Fibroblast of the aortic adventitia (primary cell): ENCODE measurements at regions not wholly inside any gene's neighbourhood (a gene's known extent, or its start where the extent isn't known, plus 50 kb on each side); places are given as distances from the start of the nearest gene placed in this dataset.

Source experiments
- DNase-seq: peaks from one replicate; pipeline ENCODE4 v3.0.0-alpha.2; 2010; ENCODE audit warnings: low read depth
- H3K4me3 ChIP-seq: 2 replicates; pipeline ENCODE4 v1.5.1; 2011; ENCODE audit warnings: low read depth, mild to moderate bottlenecking, control low read depth, low read length, moderate library complexity
- CTCF ChIP-seq: IDR thresholded peaks from 2 replicates; pipeline ENCODE4 v1.5.1; 2011; ENCODE audit warnings: mild to moderate bottlenecking, low read length, control low read depth, inconsistent platforms; ENCODE audit not compliant: insufficient read depth

GRCh38 chr11:26105762-26106423 lies 226.0 kb upstream of the ANO3 start:
- DNase-seq, result no peak
- TF ChIP-seq CTCF, result no peak
- H3K4me3 ChIP-seq, result no peak overlapping the region

GRCh38 chr11:26106726-26107125 lies 225.2 kb upstream of the ANO3 start:
- no peak for TF ChIP-seq CTCF
- DNase-seq, result no peak
- H3K4me3 ChIP-seq, result no peak overlapping the region

GRCh38 chr11:26109658-26110368 lies 222.1 kb upstream of the ANO3 start:
- TF ChIP-seq CTCF, result no peak
- DNase-seq, result no peak
- H3K4me3 ChIP-seq, result no peak overlapping the region

- no peak overlapping the region for H3K4me3 ChIP-seq
- TF ChIP-seq CTCF, result no peak
- DNase-seq, result no peak
Measured at GRCh38 chr11:26112264-26112663, 219.7 kb upstream of the ANO3 start.

- no peak overlapping the region for H3K4me3 ChIP-seq
- no peak for DNase-seq
- no peak for TF ChIP-seq CTCF
Measured at GRCh38 chr11:26121466-26121865, 210.5 kb upstream of the ANO3 start.

- H3K4me3 ChIP-seq, result no peak overlapping the region
- DNase-seq, result no peak
- TF ChIP-seq CTCF, result no peak
Measured at GRCh38 chr11:26126741-26127140, 205.2 kb upstream of the ANO3 start.
